ENCODE measurements at regions not wholly inside any gene's neighbourhood (a gene's known extent, or its start where the extent isn't known, plus 50 kb on each side); places are given as distances from the start of the nearest gene placed in this dataset.

- Histone ChIP-seq H3K9ac (ENCODE audit: low read length) (no peak overlapping the region), H3K27me3 (ENCODE audit: low read length) (no peaks in the 10 kb centered on the region), H3K36me3 (ENCODE audit: low read length) (no peaks in the 10 kb centered on the region), H3K79me2 (ENCODE audit: insufficient read depth, low read length) (no peaks in the 10 kb centered on the region), H3K4me2 (ENCODE audit: low read depth, low read length, poor library complexity, severe bottlenecking) (no peak overlapping the region), H3K4me3 (ENCODE audit: insufficient read depth, low read length, poor library complexity, severe bottlenecking) (no peak overlapping the region), H4K20me1 (ENCODE audit: low read depth, low read length) (no peaks in the 10 kb centered on the region), H3K9me2 (replicated peaks; ENCODE audit: insufficient read depth, low read length) (no peaks in the 10 kb centered on the region), H3F3A (ENCODE audit: insufficient read depth) (no peaks in the 10 kb centered on the region), H2AFZ (ENCODE audit: low read depth, low read length, severe bottlenecking) (no peak overlapping the region), H3K9me3 (ENCODE audit: insufficient read depth, low read length) (no peaks in the 10 kb centered on the region), H3K27ac (ENCODE audit: low read depth, low read length) (no peak overlapping the region)
- TF ChIP-seq CTCF (IDR thresholded peaks at IDR 0.05; ENCODE audit: insufficient read depth, low read length, poor library complexity, severe bottlenecking) (no peak), EZH2phosphoT487 (conservative IDR thresholded peaks at IDR 0.05; ENCODE audit: low read length) (no peak)
Observed at GRCh38 chr16:52649870-52650269, 102.9 kb upstream of the TOX3 start.

- TF ChIP-seq EZH2phosphoT487 (conservative IDR thresholded peaks at IDR 0.05; ENCODE audit: low read length) (no peak), CTCF (IDR thresholded peaks at IDR 0.05; ENCODE audit: insufficient read depth, low read length, poor library complexity, severe bottlenecking) (no peak)
- H3K4me2 ChIP-seq (ENCODE audit: low read depth, low read length, poor library complexity, severe bottlenecking): no peak overlapping the region
- H3K27ac ChIP-seq (ENCODE audit: low read depth, low read length): no peak overlapping the region
- H3K9ac ChIP-seq (ENCODE audit: low read length): no peak overlapping the region
- no peaks in the 10 kb centered on the region for H3K36me3 ChIP-seq (ENCODE audit: low read length)
- H3K27me3 ChIP-seq (ENCODE audit: low read length): no peaks in the 10 kb centered on the region
- no peaks in the 10 kb centered on the region for H3K9me3 ChIP-seq (ENCODE audit: insufficient read depth, low read length)
- no peaks in the 10 kb centered on the region for H4K20me1 ChIP-seq (ENCODE audit: low read depth, low read length)
- H3F3A ChIP-seq (ENCODE audit: insufficient read depth): no peaks in the 10 kb centered on the region
- H3K4me3 ChIP-seq (ENCODE audit: insufficient read depth, low read length, poor library complexity, severe bottlenecking): no peak overlapping the region
- no peak overlapping the region for H2AFZ ChIP-seq (ENCODE audit: low read depth, low read length, severe bottlenecking)
- H3K79me2 ChIP-seq (ENCODE audit: insufficient read depth, low read length): no peaks in the 10 kb centered on the region
- H3K9me2 ChIP-seq (replicated peaks; ENCODE audit: insufficient read depth, low read length): no peaks in the 10 kb centered on the region
Observed at GRCh38 chr16:52647588-52647987, 100.6 kb upstream of the TOX3 start.

- H3F3A ChIP-seq (ENCODE audit: insufficient read depth): no peaks in the 10 kb centered on the region
- no peaks in the 10 kb centered on the region for H3K79me2 ChIP-seq (ENCODE audit: insufficient read depth, low read length)
- no peak overlapping the region for H2AFZ ChIP-seq (ENCODE audit: low read depth, low read length, severe bottlenecking)
- H4K20me1 ChIP-seq (ENCODE audit: low read depth, low read length): no peaks in the 10 kb centered on the region
- no peak overlapping the region for H3K4me2 ChIP-seq (ENCODE audit: low read depth, low read length, poor library complexity, severe bottlenecking)
- no peak overlapping the region for H3K4me3 ChIP-seq (ENCODE audit: insufficient read depth, low read length, poor library complexity, severe bottlenecking)
- TF ChIP-seq CTCF (IDR thresholded peaks at IDR 0.05; ENCODE audit: insufficient read depth, low read length, poor library complexity, severe bottlenecking) (no peak), EZH2phosphoT487 (conservative IDR thresholded peaks at IDR 0.05; ENCODE audit: low read length) (no peak)
- no peak overlapping the region for H3K9ac ChIP-seq (ENCODE audit: low read length)
- no peaks in the 10 kb centered on the region for H3K36me3 ChIP-seq (ENCODE audit: low read length)
- H3K9me2 ChIP-seq (replicated peaks; ENCODE audit: insufficient read depth, low read length): no peaks in the 10 kb centered on the region
- H3K27ac ChIP-seq (ENCODE audit: low read depth, low read length): no peak overlapping the region
- H3K27me3 ChIP-seq (ENCODE audit: low read length): no peaks in the 10 kb centered on the region
- no peaks in the 10 kb centered on the region for H3K9me3 ChIP-seq (ENCODE audit: insufficient read depth, low read length)
Observed at GRCh38 chr16:52643006-52643405, 96.1 kb upstream of the TOX3 start.

- no peak overlapping the region for H3K4me3 ChIP-seq (ENCODE audit: insufficient read depth, low read length, poor library complexity, severe bottlenecking)
- no peak overlapping the region for H2AFZ ChIP-seq (ENCODE audit: low read depth, low read length, severe bottlenecking)
- H3K9ac ChIP-seq (ENCODE audit: low read length): no peak overlapping the region
- no peaks in the 10 kb centered on the region for H3K79me2 ChIP-seq (ENCODE audit: insufficient read depth, low read length)
- no peaks in the 10 kb centered on the region for H3K27me3 ChIP-seq (ENCODE audit: low read length)
- TF ChIP-seq EZH2phosphoT487 (conservative IDR thresholded peaks at IDR 0.05; ENCODE audit: low read length): no peak
- no peak for TF ChIP-seq CTCF (IDR thresholded peaks at IDR 0.05; ENCODE audit: insufficient read depth, low read length, poor library complexity, severe bottlenecking)
- no peaks in the 10 kb centered on the region for H3K9me2 ChIP-seq (replicated peaks; ENCODE audit: insufficient read depth, low read length)
- no peaks in the 10 kb centered on the region for H3K36me3 ChIP-seq (ENCODE audit: low read length)
- H3K27ac ChIP-seq (ENCODE audit: low read depth, low read length): no peak overlapping the region
- H3K4me2 ChIP-seq (ENCODE audit: low read depth, low read length, poor library complexity, severe bottlenecking): no peak overlapping the region
- H3K9me3 ChIP-seq (ENCODE audit: insufficient read depth, low read length): no peaks in the 10 kb centered on the region
- no peaks in the 10 kb centered on the region for H3F3A ChIP-seq (ENCODE audit: insufficient read depth)
- H4K20me1 ChIP-seq (ENCODE audit: low read depth, low read length): no peaks in the 10 kb centered on the region
Observed at GRCh38 chr16:52634528-52634927, 87.6 kb upstream of the TOX3 start.

Measured in SU-DHL-6 (cell line).